Mucosa of rectum (tissue), 2 donors: ENCODE measurements at regions not wholly inside any gene's neighbourhood (a gene's known extent, or its start where the extent isn't known, plus 50 kb on each side); places are given as distances from the start of the nearest gene placed in this dataset.

Source experiments
- H3K27ac ChIP-seq, 2 donors: one replicate each; pipeline ENCODE4 v1.7.0; 2013; ENCODE audit warnings: inconsistent platforms in 2 of 2, low read depth in 2 of 2, low read length in 2 of 2
- H3K27me3 ChIP-seq, 2 donors: one replicate each; pipeline ENCODE4 v1.7.0; 2013; ENCODE audit warnings: low read length in 2 of 2; ENCODE audit not compliant: control insufficient read depth in 2 of 2, insufficient read depth in 2 of 2
- H3K36me3 ChIP-seq, 2 donors: one replicate each; pipeline ENCODE4 v1.7.0; 2013; ENCODE audit warnings: low read length in 2 of 2; ENCODE audit not compliant: control insufficient read depth in 2 of 2, insufficient read depth in 2 of 2
- H3K4me1 ChIP-seq, 2 donors: one replicate each; pipeline ENCODE4 v1.7.0; 2013; ENCODE audit warnings: low read length in 2 of 2, mild to moderate bottlenecking in 1 of 2; ENCODE audit not compliant: control insufficient read depth in 2 of 2, insufficient read depth in 2 of 2
- H3K4me3 ChIP-seq, 2 donors: one replicate each; pipeline ENCODE4 v1.7.0; 2013; ENCODE audit warnings: low read length in 2 of 2
- H3K9ac ChIP-seq, 2 donors: one replicate each; pipeline ENCODE4 v1.7.0; 2013; ENCODE audit warnings: low read length in 2 of 2, low read depth in 1 of 2, mild to moderate bottlenecking in 1 of 2
- H3K9me3 ChIP-seq, 2 donors: one replicate each; pipeline ENCODE4 v1.7.0; 2013; ENCODE audit warnings: low read length in 2 of 2; ENCODE audit not compliant: control insufficient read depth in 2 of 2
- donor health status: healthy.
- donor health status: Normal muscosa, but diverticular disease.

GRCh38 chr2:100207411-100207885 is 65.1 kb upstream of the AFF3 start:
- Histone ChIP-seq H3K9me3 (no peaks in the 10 kb centered on the region), H3K36me3 (no peaks in the 10 kb centered on the region), H3K4me1 (no peaks in the 10 kb centered on the region), H3K9ac (no peak overlapping the region), H3K4me3 (no peak overlapping the region), H3K27me3 (no peaks in the 10 kb centered on the region), H3K27ac (no peak overlapping the region)

- H3K36me3 ChIP-seq, result no peaks in the 10 kb centered on the region
- H3K9ac ChIP-seq, result no peak overlapping the region
- H3K4me1 ChIP-seq, result no peaks in the 10 kb centered on the region
- no peaks in the 10 kb centered on the region for H3K9me3 ChIP-seq
- no peaks in the 10 kb centered on the region for H3K27me3 ChIP-seq
- no peak overlapping the region for H3K4me3 ChIP-seq
- no peak overlapping the region for H3K27ac ChIP-seq
Observed at GRCh38 chr2:100206731-100207255, 64.4 kb upstream of the AFF3 start.

- Histone ChIP-seq H3K9me3 (no peaks in the 10 kb centered on the region), H3K9ac (no peak overlapping the region), H3K27ac (no peak overlapping the region), H3K4me1 (no peaks in the 10 kb centered on the region), H3K4me3 (no peak overlapping the region), H3K27me3 (no peaks in the 10 kb centered on the region), H3K36me3 (no peaks in the 10 kb centered on the region)
Observed at GRCh38 chr2:100205174-100205573, 62.8 kb upstream of the AFF3 start.

- no peaks in the 10 kb centered on the region for H3K27me3 ChIP-seq
- no peak overlapping the region for H3K4me3 ChIP-seq
- peaks cover 0 to under 1% of the 10 kb centered on the region in 2 donors for H3K4me1 ChIP-seq
- H3K36me3 ChIP-seq, result no peaks in the 10 kb centered on the region
- H3K27ac ChIP-seq, result no peak overlapping the region
- H3K9ac ChIP-seq, result no peak overlapping the region
- no peaks in the 10 kb centered on the region for H3K9me3 ChIP-seq
Observed at GRCh38 chr2:100202567-100202966, 60.2 kb upstream of the AFF3 start.

- H3K9me3 ChIP-seq, result no peaks in the 10 kb centered on the region
- H3K4me3 ChIP-seq, result no peak overlapping the region
- H3K27ac ChIP-seq, result no peak overlapping the region
- H3K4me1 ChIP-seq, result peaks cover 0 to 2% of the 10 kb centered on the region in 2 donors
- H3K9ac ChIP-seq, result no peak overlapping the region
- no peaks in the 10 kb centered on the region for H3K27me3 ChIP-seq
- H3K36me3 ChIP-seq, result no peaks in the 10 kb centered on the region
Observed at GRCh38 chr2:100200985-100201384, 58.6 kb upstream of the AFF3 start.

GRCh38 chr2:100199421-100199820 is 57.0 kb upstream of the AFF3 start:
- H3K4me3 ChIP-seq, result no peak overlapping the region
- peaks cover 0 to 2% of the 10 kb centered on the region in 2 donors for H3K4me1 ChIP-seq
- no peak overlapping the region for H3K27ac ChIP-seq
- H3K27me3 ChIP-seq, result no peaks in the 10 kb centered on the region
- no peaks in the 10 kb centered on the region for H3K36me3 ChIP-seq
- no peaks in the 10 kb centered on the region for H3K9me3 ChIP-seq
- H3K9ac ChIP-seq, result no peak overlapping the region

- H3K36me3 ChIP-seq, result no peaks in the 10 kb centered on the region
- peaks cover 0 to 2% of the 10 kb centered on the region in 2 donors for H3K4me1 ChIP-seq
- no peaks in the 10 kb centered on the region for H3K9me3 ChIP-seq
- H3K27me3 ChIP-seq, result no peaks in the 10 kb centered on the region
- no peak overlapping the region for H3K4me3 ChIP-seq
- peak overlapping the region; percentile 61 to 67 for H3K27ac ChIP-seq
- H3K9ac ChIP-seq, result no peak overlapping the region
Observed at GRCh38 chr2:100198461-100199230, 56.3 kb upstream of the AFF3 start.

GRCh38 chr2:100197631-100198153 is 55.3 kb upstream of the AFF3 start:
- Histone ChIP-seq H3K36me3 (no peaks in the 10 kb centered on the region), H3K9me3 (no peaks in the 10 kb centered on the region), H3K27ac (peak overlapping the region; percentile 61 to 67), H3K27me3 (no peaks in the 10 kb centered on the region), H3K4me1 (peaks cover 0 to 2% of the 10 kb centered on the region in 2 donors), H3K9ac (peak overlapping the region in 1 of 2 donors; percentile 17), H3K4me3 (no peak overlapping the region)

- Histone ChIP-seq H3K27ac (peak overlapping the region; percentile 61), H3K36me3 (no peaks in the 10 kb centered on the region), H3K4me1 (peaks cover 0 to 2% of the 10 kb centered on the region in 2 donors), H3K4me3 (no peak overlapping the region), H3K9me3 (no peaks in the 10 kb centered on the region), H3K9ac (no peak overlapping the region), H3K27me3 (no peaks in the 10 kb centered on the region)
Observed at GRCh38 chr2:100196786-100197494, 54.5 kb upstream of the AFF3 start.

GRCh38 chr2:100195942-100196341 is 53.6 kb upstream of the AFF3 start:
- no peak overlapping the region for H3K9ac ChIP-seq
- H3K4me1 ChIP-seq, result peaks cover 0 to 2% of the 10 kb centered on the region in 2 donors
- peak overlapping the region in 1 of 2 donors; percentile 9 for H3K27ac ChIP-seq
- H3K4me3 ChIP-seq, result no peak overlapping the region
- H3K9me3 ChIP-seq, result no peaks in the 10 kb centered on the region
- H3K27me3 ChIP-seq, result no peaks in the 10 kb centered on the region
- no peaks in the 10 kb centered on the region for H3K36me3 ChIP-seq
